CMK (cell line): ENCODE measurements at regions not wholly inside any gene's neighbourhood (a gene's known extent, or its start where the extent isn't known, plus 50 kb on each side); places are given as distances from the start of the nearest gene placed in this dataset.

Experiments
- DNase-seq: peaks from one replicate; pipeline ENCODE4 v3.0.0-alpha.2; 2010; ENCODE audit warnings: low read depth

DNA sequence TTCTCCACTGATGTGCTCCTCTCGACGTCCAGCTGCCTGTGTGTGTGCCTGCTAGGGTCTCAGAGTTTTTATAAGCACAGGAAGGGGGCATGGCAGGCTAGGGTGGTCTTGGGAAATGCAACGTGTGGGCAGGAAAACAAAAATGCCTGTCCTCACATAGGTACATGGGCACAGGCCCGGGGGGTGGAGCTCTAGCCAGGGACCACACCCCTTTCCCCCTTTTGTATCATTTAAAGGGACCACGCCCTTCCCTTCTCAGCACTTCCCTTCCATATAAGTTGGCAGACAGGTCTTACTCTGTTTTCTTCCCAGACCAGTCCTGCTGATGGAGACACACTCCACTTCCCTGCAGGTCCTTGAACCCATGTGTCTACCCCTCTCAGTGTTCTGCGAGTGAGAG lies 645.0 kb downstream of the CBLN2 start:
- DNase-seq, result no peak

DNA sequence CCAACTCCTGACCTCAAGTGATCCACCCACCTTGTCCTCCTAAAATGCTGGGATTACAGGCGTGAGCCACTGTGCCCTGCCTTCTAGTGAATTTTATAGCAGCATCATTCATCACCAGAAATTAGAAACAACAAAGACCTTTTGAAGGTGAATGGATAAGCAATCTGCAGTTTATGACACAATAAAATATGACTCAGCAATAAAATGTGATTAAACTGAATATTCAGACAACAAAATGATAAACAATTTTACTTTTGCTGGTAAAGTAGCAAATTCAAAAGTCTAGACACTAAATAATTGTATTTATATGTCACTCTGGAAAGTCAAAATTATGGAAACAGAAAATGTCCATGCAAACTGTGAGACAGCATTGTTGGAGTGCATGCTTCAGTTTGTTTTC lies 656.6 kb downstream of the CBLN2 start:
- DNase-seq, result no peak

DNA sequence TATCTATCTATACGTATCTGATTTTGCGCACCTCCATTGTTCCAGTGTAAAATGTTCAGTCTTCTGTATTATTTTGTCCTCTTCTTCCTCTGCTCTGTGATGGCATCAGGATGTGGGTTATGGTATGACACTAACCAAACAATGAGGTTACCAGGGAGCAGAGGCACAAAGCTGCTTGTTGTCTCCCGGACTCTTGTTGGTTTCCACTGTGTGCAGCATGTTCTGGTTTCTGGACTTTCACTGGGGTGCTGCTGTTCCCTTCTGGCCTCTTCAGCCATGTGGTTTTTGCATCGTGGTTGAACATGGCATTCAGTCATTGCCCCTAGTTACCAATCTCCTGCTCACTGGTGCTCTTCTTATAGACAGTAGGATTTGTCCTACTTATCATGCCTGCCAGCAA lies 665.9 kb downstream of the CBLN2 start:
- DNase-seq, result no peak

DNA sequence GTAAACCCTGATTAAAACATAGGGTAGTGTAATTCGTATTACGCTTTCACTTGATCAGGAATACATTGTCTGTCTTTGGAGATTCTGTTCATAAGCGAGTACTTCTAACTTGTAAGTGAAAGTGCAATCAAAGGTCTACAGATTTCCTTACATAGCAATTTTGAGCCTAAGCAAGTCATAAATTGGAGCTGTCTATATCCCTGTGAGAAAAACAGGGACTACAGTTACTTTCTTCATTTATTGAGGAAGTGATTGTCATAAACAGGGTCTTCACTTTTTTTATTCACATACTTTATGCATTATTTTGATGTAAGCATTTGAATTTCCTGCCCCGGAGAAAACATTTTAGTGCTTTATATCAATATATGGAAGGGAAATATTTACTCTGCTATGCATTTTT lies 670.4 kb downstream of the CBLN2 start:
- no peak for DNase-seq

DNA sequence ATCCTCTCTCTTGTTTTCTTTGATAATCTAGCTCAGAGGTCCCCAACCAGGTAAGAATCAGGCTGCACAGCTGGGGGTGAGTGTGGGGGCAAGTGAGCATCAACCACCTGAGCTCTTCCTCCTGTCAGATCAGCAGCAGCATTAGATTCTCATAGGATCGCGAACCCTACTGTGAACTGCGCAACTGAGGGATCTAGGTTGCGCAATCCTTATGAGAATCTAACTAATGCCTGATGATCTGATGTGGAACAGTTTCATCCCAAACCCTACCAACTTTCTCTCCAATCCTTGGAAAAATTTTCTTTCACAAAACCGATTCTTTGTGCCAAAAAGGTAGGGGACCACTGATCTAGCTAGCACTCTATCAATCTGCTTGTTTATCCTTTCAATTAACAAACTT lies 678.3 kb downstream of the CBLN2 start:
- DNase-seq, result no peak

DNA sequence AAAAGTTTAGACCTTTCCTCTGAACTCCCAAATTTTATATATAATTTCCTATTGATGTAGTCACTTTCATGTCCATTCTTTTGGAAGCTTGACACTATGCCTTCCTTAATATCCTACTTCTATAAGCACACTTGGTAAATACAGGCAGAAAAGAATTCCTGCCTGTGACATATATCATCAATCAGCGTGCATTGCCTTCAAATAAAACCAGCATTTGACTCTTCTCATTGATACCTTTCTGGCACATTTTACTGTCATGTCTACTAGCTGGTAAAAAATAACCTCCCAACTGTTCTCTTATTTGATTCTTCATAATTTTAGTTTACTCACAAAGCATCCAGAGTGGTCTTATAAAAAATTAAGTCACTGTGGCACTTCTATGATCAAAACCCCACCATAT lies 693.5 kb downstream of the CBLN2 start:
- no peak for DNase-seq

DNA sequence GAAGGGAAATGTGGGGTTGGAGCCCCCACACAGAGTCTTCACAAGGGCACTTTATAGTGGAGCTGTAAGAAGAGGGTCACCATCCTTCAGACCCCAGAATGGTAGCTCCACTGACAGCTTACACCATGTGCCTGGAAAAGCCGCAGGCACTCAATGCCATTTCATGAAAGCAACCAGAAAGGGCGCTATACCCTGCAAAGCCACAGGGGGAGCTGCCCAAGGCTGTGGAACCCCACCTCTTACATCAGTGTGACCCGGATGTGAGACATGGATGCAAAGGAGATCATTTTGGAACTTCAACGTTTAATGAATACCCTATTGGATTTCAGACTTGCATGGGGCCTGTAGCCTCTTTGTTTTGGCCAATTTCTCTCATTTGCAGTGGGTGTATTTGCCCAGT lies 694.7 kb downstream of the CBLN2 start:
- no peak for DNase-seq

DNA sequence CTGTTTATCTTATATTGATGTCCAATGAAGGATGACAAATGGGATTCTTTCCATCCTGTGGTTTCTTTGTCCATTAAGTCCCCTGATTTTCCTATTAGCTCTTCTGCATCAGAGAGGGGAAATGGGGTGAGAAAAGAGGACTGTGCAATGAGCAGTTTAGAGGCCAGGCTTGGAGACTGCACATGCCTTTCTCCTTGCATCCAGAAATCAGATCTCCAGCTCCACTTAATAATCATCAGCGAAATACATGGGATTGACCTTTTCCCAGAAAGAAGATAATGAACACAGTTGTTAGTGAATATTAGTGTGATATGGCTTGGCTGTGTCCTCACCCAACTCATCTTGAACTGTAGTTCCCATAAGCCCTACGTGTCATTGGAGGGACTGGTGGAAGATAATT lies 697.4 kb downstream of the CBLN2 start:
- DNase-seq, result no peak

DNA sequence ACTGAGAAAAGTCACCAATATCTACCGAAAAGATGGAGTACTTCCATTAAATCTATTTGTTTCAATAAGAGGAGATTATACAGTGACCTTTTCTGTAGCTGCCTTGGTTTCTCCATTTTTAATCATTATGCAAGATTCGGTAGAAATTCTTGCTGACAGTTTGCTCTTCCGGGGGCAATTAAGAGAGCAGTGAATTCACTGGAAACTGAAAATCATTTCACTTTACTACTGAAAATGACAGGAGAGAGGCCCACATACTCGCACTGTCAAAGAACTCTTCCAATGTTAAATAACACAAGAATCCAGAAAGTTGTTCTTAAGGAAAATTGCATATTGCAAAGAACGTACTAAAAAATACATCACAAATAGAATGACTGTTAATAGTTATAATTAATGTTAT lies 699.3 kb downstream of the CBLN2 start:
- DNase-seq, result no peak

DNA sequence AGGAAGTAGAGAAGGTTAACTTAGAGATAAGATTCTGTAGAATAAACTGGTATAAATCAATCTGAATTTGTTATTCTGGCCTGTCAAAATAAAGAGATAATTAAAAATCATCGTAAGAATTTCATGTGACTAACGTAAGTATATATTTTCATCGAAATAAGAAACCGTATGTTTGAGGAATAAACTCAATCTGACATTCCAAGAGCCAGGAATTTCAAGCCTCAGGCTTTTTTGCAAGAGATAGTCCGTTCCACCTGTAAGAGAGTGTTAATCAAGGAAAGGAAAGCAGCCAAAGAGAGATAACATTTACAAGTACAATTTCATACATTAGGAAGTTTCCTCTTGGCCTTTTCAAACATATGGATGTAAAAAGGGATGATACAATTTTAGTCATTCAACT lies 701.5 kb downstream of the CBLN2 start:
- DNase-seq, result no peak

DNA sequence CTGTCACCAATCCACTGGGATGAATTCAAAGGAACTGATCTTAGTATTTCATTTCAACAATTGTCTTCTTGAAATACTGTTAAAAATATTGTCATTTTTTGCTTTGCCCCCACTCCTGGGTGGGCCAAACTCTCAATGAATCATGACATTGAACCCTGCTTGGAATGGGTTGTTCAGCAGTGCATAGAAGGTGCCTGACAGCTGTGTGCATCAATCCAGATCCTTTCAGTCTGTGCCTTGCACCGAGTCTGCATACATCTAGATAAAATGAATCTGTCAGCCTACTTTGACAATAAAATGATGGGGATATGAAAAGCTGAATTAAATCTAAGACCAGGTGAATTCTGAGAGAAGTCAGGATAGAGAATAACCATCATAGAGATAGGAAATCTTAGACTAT lies 706.6 kb downstream of the CBLN2 start:
- no peak for DNase-seq

DNA sequence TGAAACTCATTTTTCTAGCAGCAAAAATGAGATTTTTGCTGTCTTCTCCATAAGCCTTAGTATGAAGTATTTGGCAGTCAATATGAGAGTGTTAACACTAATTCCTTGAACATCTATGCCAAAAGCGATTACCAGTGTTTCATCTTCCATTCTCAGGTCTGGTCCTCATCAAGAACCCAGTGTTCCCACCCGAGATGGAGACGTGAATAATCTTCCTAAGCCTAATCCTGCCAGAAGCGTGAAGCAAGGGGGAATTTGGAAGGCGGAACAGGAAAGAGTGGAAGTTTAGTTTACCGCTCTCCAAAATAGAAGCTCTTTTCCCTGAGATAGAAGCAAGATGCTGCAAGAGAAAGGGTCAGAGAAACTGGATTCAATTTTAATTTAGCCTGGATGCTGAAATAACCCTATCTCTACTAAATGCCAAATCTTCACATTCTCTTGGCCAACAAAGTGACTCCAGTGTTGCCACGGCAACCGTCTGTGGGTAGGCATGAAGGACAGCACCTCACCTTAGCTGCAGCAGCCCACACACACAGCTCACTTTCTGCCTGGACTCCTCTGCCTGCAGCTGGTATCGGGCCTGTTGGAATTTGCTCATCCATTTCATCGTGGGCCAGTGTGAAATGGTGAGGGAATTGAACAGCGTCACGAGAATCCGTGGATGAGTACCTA lies 711.1 kb downstream of the CBLN2 start:
- DNase-seq, result no peak

DNA sequence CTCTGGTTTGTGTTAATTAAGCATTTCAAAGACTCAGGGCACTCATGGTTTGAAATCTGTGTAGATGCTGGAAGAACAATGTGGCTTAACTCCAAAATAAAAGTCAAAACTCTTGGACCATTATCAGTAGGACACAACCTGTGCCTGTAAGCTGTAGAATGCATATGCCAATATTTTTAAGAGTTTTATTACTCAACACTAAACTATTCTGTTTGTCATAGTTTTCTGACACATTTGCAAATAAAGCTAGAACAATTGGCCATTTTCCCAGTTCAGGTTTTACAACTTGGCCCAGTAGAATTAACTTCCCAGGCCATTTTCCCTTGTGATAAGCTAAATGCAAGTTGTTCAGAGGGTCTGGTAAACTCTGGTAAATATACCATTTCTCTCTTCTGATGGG lies 713.1 kb downstream of the CBLN2 start:
- no peak for DNase-seq

DNA sequence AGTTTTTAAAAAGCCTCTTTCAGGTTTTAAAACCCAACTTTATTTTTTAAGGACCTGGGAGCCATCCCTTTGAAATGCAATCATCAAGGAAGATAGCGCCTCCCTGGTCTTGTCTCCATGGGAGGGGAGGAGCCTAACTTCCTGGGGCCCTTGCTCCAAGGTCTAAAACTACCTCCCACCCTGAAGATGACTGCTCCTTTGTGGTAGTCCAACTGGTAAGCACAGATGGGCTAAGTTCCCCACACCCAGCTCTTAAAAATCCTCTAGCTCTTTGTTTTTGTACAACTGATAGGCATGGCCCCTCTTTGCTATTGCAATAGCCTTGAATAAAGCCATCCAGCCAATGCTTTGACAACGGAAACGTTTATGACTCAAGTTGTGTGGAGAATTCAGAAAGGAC lies 716.8 kb downstream of the CBLN2 start:
- DNase-seq, result no peak

DNA sequence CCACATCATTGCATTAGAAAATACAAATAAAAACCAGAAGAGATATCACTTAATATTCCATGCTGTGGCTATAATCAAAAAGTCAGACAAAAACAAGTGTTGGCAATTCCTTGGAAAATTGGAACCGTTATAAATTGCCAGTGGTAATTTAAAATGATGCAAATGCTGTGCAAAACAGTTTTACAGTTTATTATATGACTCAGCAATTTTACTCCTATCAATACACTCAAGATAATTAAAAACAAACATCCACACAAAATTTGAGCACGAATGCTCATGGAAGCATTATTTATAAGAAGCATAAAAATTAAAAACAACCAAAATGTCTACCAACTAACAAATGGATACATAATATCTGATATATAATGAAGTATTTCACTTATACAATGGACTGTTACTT lies 728.8 kb downstream of the CBLN2 start:
- no peak for DNase-seq

DNA sequence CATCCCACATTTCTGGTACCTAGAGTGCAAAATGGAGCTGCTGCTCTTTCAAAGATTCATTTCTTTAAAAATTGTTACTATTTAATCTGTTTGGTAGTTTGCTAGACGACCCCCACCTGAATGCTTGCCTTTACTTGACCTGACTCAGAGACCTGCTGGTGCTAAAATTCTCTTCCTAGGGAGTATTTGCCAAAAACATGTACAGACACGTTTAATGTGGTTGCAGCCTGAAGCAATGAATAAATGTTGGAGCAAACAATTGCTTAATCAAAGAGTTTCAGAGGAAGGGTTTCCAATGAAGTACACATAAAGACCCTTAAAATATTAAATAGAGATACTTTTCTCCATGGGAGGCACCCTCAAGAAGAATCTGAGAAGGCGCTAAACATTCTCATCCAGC lies 734.4 kb downstream of the CBLN2 start:
- DNase-seq, result no peak

DNA sequence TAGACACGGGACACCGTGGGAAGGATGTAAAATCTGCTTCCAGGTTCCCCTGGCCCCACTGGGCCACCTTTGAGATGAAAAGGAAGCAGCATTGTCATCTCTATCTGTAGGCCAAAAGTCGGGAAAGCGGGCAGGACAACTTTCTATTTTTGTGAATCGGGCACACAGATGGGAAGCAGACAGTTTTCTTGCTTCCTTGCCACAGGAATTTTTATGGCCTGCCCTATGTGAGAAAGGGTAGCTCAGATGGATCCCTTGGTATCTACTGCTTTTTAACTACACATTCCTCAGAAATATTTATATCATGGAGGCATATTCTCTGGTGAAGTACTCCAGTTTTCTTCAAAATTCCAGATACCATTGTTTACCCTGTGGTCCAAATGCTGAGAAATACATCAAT lies 735.5 kb downstream of the CBLN2 start:
- no peak for DNase-seq

DNA sequence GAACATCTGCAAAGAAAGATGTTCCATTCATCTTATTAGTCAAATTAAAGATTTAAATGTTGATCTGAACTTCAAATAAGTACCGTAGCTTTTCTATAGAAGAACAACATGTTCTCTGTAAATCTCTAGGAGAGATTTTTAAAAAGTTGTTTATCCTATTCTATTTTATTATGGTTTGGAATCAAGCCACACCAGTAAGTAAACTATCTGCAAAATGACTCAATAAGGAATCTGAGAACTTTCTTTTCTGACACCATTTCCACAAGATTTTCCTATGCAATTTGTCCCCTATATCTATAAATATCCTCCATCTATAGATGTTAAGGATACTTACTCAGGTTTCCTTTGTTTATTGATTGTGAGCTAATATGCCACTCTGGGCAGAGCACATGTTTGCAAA lies 736.6 kb downstream of the CBLN2 start:
- no peak for DNase-seq

DNA sequence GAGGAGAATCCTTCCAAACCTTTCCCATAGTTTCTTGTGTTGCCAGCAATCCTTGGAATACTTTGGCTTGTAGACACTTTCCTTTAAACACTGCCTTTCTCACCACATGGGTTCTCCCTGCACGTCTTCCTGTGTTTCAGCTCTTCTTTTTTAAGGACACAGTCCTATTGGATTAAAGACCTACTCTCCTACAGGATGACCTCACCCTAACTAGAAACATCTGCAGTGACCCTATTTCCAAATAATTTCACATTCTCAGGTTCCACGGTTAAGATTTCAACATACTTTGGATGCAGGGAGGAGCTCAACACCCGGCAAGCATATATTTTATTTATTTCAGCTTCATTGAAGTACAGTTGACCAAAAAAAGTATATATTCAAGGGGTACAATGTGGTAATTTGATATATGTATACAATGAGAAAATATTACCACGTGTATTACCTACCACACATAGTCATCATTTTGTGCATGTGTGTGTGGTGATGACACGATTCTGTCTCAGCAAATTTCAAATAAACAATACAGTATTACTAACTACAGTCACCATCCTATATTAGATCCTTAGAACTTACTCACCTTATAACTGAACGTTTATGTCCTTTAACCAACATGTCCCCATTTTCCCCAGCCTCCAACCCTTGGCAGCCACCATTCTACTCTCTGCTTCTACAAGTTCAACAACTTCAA lies 745.0 kb downstream of the CBLN2 start:
- no peak for DNase-seq

DNA sequence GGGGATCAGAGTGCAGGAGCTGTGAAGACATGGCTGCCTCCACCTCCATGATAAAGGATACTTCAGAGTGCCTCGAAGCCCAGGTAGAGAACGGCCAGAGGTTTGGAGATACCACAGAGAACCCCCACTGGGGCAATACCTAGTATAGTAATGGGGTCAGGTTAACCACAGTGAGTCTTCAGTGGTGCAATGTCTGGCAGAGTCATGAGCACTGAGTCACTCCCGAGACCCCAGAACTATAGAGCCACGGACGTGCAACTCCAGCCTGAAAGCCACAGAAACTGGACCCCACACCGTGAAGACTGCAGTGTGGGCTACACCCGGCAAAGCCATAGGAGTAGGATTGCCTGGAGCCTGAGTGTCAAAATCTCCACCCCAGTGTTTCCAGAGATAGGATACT lies 746.6 kb downstream of the CBLN2 start:
- no peak for DNase-seq

DNA sequence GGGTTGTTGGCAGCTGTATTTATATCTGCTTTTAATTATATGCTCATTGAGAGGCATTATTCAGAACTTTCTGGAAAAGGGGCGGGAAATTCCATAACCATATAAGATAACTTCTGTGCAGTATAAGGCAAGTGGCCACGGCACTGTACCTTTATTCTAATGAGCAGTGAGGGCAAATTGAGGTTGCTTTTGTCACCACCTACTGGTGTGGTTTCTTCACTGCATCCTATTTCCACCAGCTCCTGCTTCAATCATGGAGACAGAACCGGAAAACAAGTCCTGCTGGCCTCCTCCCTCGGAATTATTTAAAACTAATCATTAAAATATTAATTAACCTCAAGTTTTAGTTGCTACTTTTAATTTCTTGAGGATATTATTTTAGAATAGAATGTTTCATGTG lies 759.4 kb downstream of the CBLN2 start:
- DNase-seq, result no peak

DNA sequence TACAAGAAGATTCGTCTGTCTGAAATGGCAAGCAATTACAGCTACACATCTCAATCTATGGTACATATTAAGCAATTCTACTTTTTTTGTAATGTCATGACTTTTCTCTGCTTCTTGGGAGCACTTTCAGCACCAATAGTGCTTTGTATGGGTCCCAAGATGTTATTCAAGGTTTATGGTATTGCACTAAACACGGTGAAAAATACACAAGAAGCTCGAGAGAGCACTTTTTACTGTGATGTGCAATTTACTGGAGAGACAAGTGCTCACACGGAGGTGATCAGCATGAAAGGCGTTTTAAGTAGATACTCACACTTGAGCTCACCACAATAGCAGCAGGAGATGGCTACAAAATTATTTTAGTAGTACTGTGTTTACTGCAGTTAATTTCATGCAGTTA lies 783.6 kb downstream of the CBLN2 start:
- DNase-seq, result no peak

DNA sequence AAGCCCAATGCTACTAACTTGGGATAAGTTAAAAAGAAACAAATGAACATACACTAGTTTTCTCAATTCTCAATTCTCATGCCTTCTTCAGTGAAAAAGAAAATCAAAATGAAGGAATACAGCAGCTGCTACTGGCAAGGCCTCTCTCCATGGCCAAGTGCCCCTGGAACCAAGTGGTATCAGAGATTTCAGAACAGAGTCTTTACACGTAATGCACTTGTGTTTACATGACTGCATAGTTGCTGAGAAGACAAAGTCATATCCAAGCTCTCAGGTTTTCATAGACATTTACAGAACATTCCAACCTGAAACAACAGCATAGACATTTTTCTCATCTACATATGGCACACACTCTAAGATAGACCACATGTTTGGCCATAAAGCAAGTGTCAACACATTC lies 789.9 kb downstream of the CBLN2 start:
- no peak for DNase-seq

DNA sequence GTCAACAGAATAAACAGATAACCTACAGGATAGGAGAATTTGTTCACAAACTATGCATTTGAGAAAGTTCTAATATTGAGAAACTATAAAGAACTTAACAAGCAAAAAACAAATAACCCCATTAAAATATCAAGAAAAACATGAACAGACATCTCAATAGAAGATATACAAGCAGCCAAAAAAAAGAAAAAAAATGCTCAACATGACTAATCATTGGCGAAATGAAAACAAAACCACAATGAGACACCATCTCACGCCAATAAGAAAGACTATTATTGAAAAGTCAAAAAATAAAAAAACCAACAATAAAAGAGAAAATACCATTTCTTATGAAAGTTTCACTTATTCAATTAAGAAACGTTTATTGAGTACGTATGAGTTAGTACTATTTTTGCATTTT lies 800.5 kb downstream of the CBLN2 start:
- no peak for DNase-seq
